Left lung (tissue), 4 donors: ENCODE measurements at regions not wholly inside any gene's neighbourhood (a gene's known extent, or its start where the extent isn't known, plus 50 kb on each side); places are given as distances from the start of the nearest gene placed in this dataset.

Experiments
- ATAC-seq: fragments of 200-7000 bp; cut with Tn5 transposase; one replicate; pipeline ENCODE4 v1.9.1; 2020; ENCODE audit warnings: moderate library complexity
- DNase-seq, 4 donors: peaks; one replicate each; pipeline ENCODE4 v3.0.0-alpha.2; 2013 to 2020
- H3K27ac ChIP-seq, 2 donors: fragments of 200-600 bp; sonication (generic) in 1 of 2; one replicate each; pipeline versions ENCODE4 v1.5.0 to v1.8.0; 2020 to 2021
- H3K27me3 ChIP-seq, 2 donors: fragments of 200-600 bp; sonication (generic) in 1 of 2; one replicate each; pipeline versions ENCODE4 v1.5.0 to v1.8.0; 2020 to 2021
- H3K36me3 ChIP-seq, 2 donors: fragments of 200-600 bp; sonication (generic) in 1 of 2; one replicate each; pipeline versions ENCODE4 v1.5.0 to v1.8.0; 2020 to 2021
- H3K4me1 ChIP-seq, 2 donors: fragments of 200-600 bp; one replicate each; pipeline ENCODE4 v1.8.0; 2021
- H3K4me3 ChIP-seq, 2 donors: fragments of 200-600 bp; sonication (generic) in 1 of 2; one replicate each; pipeline versions ENCODE4 v1.5.0 to v1.8.0; 2020 to 2021; ENCODE audit warnings: mild to moderate bottlenecking in 1 of 2
- H3K9me3 ChIP-seq, 2 donors: fragments of 200-600 bp; sonication (generic) in 1 of 2; one replicate each; pipeline versions ENCODE4 v1.5.0 to v1.8.0; 2020 to 2021
- intact Hi-C, 2 donors: fragments of 100-400 bp; cut with DNase I; formaldehyde crosslinking; loops; one replicate each; pipeline versions ENCODE4 v1.11.2 to v1.14.2; 2022
- TF ChIP-seq, protein P1 (sequence below), 2 donors: fragments of 200-600 bp; sonication (generic) in 1 of 2; IDR thresholded peaks; one replicate each; pipeline versions ENCODE4 v1.5.0 to v1.8.0; 2021; ENCODE audit warnings: antibody characterized with exemption in 2 of 2
- donor health status: DM: no; HTN: yes; CAD: no.
- donor health status: DM: no; HTN: no; CAD: no.

DNA sequence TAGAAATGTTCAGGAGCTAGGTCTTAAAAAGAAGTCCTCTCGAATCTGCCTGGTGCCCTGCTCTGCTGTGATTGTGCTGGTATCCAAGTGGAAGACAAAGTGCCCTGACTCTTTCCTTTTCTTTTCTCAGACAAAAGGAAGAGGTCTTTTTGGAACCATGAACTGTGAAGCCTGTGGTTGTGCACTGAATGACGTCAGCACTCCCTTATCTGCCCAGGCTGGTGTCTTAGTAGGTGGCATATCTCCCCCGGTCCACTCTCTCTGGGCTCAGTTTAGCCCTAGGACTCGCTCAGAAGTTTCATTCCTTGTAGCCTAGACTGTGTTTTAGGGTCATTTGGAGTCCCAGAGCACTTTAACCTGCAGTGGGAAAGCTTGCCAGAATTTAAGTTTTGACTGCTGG lies 400.3 kb upstream of the CT83 start:
- intact Hi-C loops: no loop called here
- H3K9me3 ChIP-seq: no peaks in the 10 kb centered on the region
- no peak overlapping the region for H3K4me3 ChIP-seq
- no peaks in the 10 kb centered on the region for H3K36me3 ChIP-seq
- DNase-seq (no peak), ATAC-seq (no peak)
- TF ChIP-seq, protein P1, sequence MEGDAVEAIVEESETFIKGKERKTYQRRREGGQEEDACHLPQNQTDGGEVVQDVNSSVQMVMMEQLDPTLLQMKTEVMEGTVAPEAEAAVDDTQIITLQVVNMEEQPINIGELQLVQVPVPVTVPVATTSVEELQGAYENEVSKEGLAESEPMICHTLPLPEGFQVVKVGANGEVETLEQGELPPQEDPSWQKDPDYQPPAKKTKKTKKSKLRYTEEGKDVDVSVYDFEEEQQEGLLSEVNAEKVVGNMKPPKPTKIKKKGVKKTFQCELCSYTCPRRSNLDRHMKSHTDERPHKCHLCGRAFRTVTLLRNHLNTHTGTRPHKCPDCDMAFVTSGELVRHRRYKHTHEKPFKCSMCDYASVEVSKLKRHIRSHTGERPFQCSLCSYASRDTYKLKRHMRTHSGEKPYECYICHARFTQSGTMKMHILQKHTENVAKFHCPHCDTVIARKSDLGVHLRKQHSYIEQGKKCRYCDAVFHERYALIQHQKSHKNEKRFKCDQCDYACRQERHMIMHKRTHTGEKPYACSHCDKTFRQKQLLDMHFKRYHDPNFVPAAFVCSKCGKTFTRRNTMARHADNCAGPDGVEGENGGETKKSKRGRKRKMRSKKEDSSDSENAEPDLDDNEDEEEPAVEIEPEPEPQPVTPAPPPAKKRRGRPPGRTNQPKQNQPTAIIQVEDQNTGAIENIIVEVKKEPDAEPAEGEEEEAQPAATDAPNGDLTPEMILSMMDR (IDR thresholded peaks at IDR 0.05): no peak
- no peak overlapping the region for H3K27ac ChIP-seq
- H3K27me3 ChIP-seq: no peaks in the 10 kb centered on the region
- no peaks in the 10 kb centered on the region for H3K4me1 ChIP-seq

DNA sequence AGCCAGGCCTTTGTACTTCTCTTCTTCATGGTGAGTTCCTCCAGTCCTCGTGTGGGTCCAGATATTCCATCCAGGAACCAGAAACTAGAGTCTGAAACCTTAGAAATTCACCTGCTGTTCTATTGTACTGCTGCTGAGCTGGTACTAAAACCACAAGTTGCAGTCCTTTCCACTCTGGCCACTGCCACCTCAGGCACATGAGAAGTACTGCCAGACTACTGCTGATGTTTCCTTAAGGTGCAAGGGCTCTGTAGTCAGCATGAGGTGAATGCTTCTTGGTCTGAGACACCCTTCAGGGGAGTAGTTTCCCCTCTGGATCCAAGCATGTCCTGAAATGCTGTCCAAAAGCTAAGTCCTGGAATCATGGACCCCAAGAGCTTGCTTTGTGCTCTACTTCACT lies 399.6 kb upstream of the CT83 start:
- H3K27ac ChIP-seq: no peak overlapping the region
- intact Hi-C loops: no loop called here
- ATAC-seq (no peak), DNase-seq (no peak)
- H3K4me3 ChIP-seq: no peak overlapping the region
- H3K4me1 ChIP-seq: no peaks in the 10 kb centered on the region
- TF ChIP-seq, protein P1 (IDR thresholded peaks at IDR 0.05): no peak
- no peaks in the 10 kb centered on the region for H3K36me3 ChIP-seq
- H3K9me3 ChIP-seq: no peaks in the 10 kb centered on the region
- no peaks in the 10 kb centered on the region for H3K27me3 ChIP-seq

DNA sequence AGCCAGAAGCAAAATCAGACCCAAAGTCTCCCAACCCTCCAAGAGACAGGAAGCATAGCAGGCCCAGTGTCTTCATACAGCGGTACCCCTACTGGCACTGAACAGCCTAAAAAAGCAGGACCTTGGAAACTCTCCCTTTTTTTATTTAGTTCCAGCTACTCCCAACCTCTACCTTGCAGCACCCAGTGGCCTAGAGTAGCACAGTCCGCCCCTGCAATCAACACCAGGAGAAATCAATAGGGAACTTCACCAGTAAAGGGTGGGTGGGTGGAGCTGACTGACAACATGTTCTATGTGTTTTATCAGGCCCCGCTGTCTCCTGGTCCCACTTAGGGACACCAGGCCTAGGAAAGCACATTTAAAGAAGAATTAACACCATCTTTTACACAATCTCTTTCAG lies 378.5 kb upstream of the CT83 start:
- Histone ChIP-seq H3K27ac (no peak overlapping the region), H3K4me3 (no peak overlapping the region), H3K36me3 (no peaks in the 10 kb centered on the region), H3K4me1 (no peaks in the 10 kb centered on the region), H3K27me3 (no peaks in the 10 kb centered on the region), H3K9me3 (no peaks in the 10 kb centered on the region)
- no peak for DNase-seq
- intact Hi-C loops: no loop called here
- ATAC-seq: no peak
- TF ChIP-seq, protein P1 (IDR thresholded peaks at IDR 0.05): no peak

DNA sequence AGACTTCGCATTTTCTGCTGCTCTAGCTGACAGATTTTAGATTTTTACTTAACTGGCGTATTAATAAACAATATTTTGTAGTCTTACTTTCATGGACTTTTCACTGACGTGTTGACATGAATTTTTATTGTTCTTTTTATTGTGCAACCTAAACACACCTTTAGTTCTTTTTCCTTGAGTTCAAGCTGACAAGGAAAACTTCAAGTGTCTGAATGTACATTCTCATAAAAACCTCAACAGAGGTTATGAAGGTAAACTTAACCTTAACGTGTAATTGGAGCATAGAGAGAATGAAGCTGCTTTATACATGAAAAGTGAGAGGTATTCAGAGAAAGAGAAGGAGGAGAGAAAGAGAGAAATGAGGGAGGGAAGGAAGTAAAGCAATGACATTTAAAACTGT lies 364.3 kb upstream of the CT83 start:
- no peak for ATAC-seq
- Histone ChIP-seq H3K27ac (no peak overlapping the region), H3K36me3 (no peaks in the 10 kb centered on the region), H3K4me3 (no peak overlapping the region), H3K27me3 (no peaks in the 10 kb centered on the region), H3K4me1 (no peaks in the 10 kb centered on the region), H3K9me3 (no peaks in the 10 kb centered on the region)
- intact Hi-C loops: no loop called here
- no peak for DNase-seq
- TF ChIP-seq, protein P1 (IDR thresholded peaks at IDR 0.05): no peak

DNA sequence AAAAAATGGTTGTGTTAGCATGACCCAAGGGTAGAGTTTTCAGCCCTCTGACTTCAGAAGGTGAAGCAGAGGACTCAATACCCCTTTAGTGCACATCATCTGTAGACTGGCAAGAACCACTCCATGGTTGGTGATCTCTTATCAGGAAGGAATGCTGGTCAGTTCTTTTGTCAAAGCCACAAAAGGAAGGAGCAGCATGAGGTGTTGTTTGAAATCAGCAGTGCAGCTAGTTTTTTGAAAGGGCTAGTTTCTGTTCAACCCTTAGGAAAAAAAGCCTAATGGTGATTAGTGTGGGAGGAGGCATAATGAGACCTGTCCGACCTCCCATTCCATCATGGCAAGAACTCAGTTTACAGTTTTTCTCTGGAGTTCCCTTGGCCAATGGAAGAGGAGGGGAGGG lies 362.0 kb upstream of the CT83 start:
- Histone ChIP-seq H3K36me3 (no peaks in the 10 kb centered on the region), H3K4me1 (no peaks in the 10 kb centered on the region), H3K27me3 (no peaks in the 10 kb centered on the region), H3K4me3 (no peak overlapping the region), H3K27ac (no peak overlapping the region), H3K9me3 (no peaks in the 10 kb centered on the region)
- intact Hi-C loops: no loop called here
- no peak for ATAC-seq
- TF ChIP-seq, protein P1 (IDR thresholded peaks at IDR 0.05): no peak
- no peak for DNase-seq
